MCF 10A (cell line): ENCODE measurements at regions not wholly inside any gene's neighbourhood (a gene's known extent, or its start where the extent isn't known, plus 50 kb on each side); places are given as distances from the start of the nearest gene placed in this dataset.

ENCODE experiments used
- BruUV-seq: library from RNA; stranded (reverse); fragments of 400-500 nt; replicated peaks from 2 replicates; lab custom pipeline; 2021; lab: Mats Ljungman, UMichigan
- CTCF ChIA-PET: fragments of 300-600 bp; sonication (Branson Sonifier 250); formaldehyde crosslinking; extraction: SDS; loops from one replicate; lab custom pipeline; 2021; ENCODE audit warnings: antibody characterized with exemption, inconsistent platforms; lab: Yijun Ruan, JAX
- POLR2A ChIA-PET: fragments of 300-600, 350-650 bp; sonication (Branson Sonifier 250); formaldehyde crosslinking; extraction: SDS; loops from one replicate; lab custom pipeline; 2020; ENCODE audit warnings: antibody characterized with exemption, inconsistent platforms; lab: Yijun Ruan, JAX
- DNase-seq: peaks from one replicate; pipeline ENCODE4 v3.0.0-alpha.2; 2018; ENCODE audit not compliant: unreplicated experiment
- H3K27ac Mint-ChIP-seq: one replicate; pipeline ENCODE4 v1.8.0; 2022; ENCODE audit warnings: mild to moderate bottlenecking, low read depth, mixed read lengths; ENCODE audit not compliant: unreplicated experiment
- H3K27me3 Mint-ChIP-seq: one replicate; pipeline ENCODE4 v1.8.0; 2022; ENCODE audit warnings: mixed read lengths; ENCODE audit not compliant: insufficient read depth, unreplicated experiment
- H3K36me3 Mint-ChIP-seq: one replicate; pipeline ENCODE4 v1.8.0; 2022; ENCODE audit warnings: mild to moderate bottlenecking, moderate library complexity, mixed read lengths; ENCODE audit not compliant: insufficient read depth, unreplicated experiment
- H3K4me1 Mint-ChIP-seq: one replicate; pipeline ENCODE4 v1.8.0; 2022; ENCODE audit warnings: mixed read lengths; ENCODE audit not compliant: insufficient read depth, unreplicated experiment
- H3K4me3 Mint-ChIP-seq: one replicate; pipeline ENCODE4 v1.8.0; 2022; ENCODE audit warnings: mild to moderate bottlenecking, moderate library complexity, mixed read lengths; ENCODE audit not compliant: unreplicated experiment
- H3K9me3 Mint-ChIP-seq: one replicate; pipeline ENCODE4 v1.8.0; 2022; ENCODE audit warnings: mixed read lengths; ENCODE audit not compliant: unreplicated experiment
- CTCF ChIP-seq: fragments of 200-600 bp; IDR thresholded peaks from one replicate; pipeline ENCODE4 v1.8.0; 2022; ENCODE audit warnings: antibody characterized with exemption, mild to moderate bottlenecking; ENCODE audit not compliant: unreplicated experiment
- intact Hi-C: fragments of 100-400 bp; cut with micrococcal nuclease; formaldehyde crosslinking; loops from 2 replicates; pipeline ENCODE4 v1.14.1; 2022

- intact Hi-C loops: no loop called here
- H3K4me3 Mint-ChIP-seq: no peak overlapping the region
- CTCF ChIA-PET: no interaction called here
Measured at GRCh38 chr3:7854266-7854665, 647.4 kb upstream of the LMCD1 start.

GRCh38 chr3:7854721-7855120 lies 646.9 kb upstream of the LMCD1 start:
- no peak for DNase-seq
- Mint-ChIP-seq H3K27me3 (no peaks in the 10 kb centered on the region), H3K4me3 (no peak overlapping the region), H3K9me3 (no peaks in the 10 kb centered on the region), H3K27ac (no peak overlapping the region), H3K36me3 (no peaks in the 10 kb centered on the region), H3K4me1 (no peaks in the 10 kb centered on the region)
- POLR2A ChIA-PET: no interaction called here
- intact Hi-C loops: loop anchor here (5.0 kb wide), 1 partner anchor 43 kb away; no protein-coding TSS in a partner anchor
- CTCF ChIA-PET: interaction anchor here (0.6 kb wide), 1 partner anchor 32 kb away, joined by 3 read pairs; no protein-coding TSS in a partner anchor
- BruUV-seq: no TSS peak
- no peak for TF ChIP-seq CTCF

More at GRCh38 chr3:7854266-7854665, 647.4 kb upstream of the LMCD1 start:
- POLR2A ChIA-PET: no interaction called here
- BruUV-seq: no TSS peak
- no peaks in the 10 kb centered on the region for H3K36me3 Mint-ChIP-seq
- no peaks in the 10 kb centered on the region for H3K9me3 Mint-ChIP-seq
- H3K27me3 Mint-ChIP-seq: no peaks in the 10 kb centered on the region
- no peak overlapping the region for H3K27ac Mint-ChIP-seq
- no peak for DNase-seq
- H3K4me1 Mint-ChIP-seq: no peaks in the 10 kb centered on the region
- no peak for TF ChIP-seq CTCF

GRCh38 chr3:7865611-7866010 lies 636.0 kb upstream of the LMCD1 start:
- no peaks in the 10 kb centered on the region for H3K27me3 Mint-ChIP-seq
- peaks cover 6% of the 10 kb centered on the region for H3K36me3 Mint-ChIP-seq
- no peak overlapping the region for H3K27ac Mint-ChIP-seq
- intact Hi-C loops: no loop called here
- no peak for DNase-seq
- no peaks in the 10 kb centered on the region for H3K4me1 Mint-ChIP-seq
- no peak for TF ChIP-seq CTCF
- ChIA-PET POLR2A (no interaction called here), CTCF (interaction anchor here (0.5 to 0.7 kb wide), 2 partner anchors 23 to 582 kb away, joined by 3 read pairs; no protein-coding TSS in a partner anchor)
- no TSS peak for BruUV-seq
- no peak overlapping the region for H3K4me3 Mint-ChIP-seq
- peaks cover 6% of the 10 kb centered on the region for H3K9me3 Mint-ChIP-seq

- Mint-ChIP-seq H3K4me3 (no peak overlapping the region), H3K9me3 (peaks cover 6% of the 10 kb centered on the region), H3K4me1 (no peaks in the 10 kb centered on the region), H3K27ac (no peak overlapping the region), H3K36me3 (peaks cover 6% of the 10 kb centered on the region), H3K27me3 (no peaks in the 10 kb centered on the region)
- no peak for TF ChIP-seq CTCF
- ChIA-PET CTCF (no interaction called here), POLR2A (no interaction called here)
- no peak for DNase-seq
- intact Hi-C loops: no loop called here
- no TSS peak for BruUV-seq
Measured at GRCh38 chr3:7867587-7867986, 634.0 kb upstream of the LMCD1 start.
